T-cell (primary cell): ENCODE measurements at regions not wholly inside any gene's neighbourhood (a gene's known extent, or its start where the extent isn't known, plus 50 kb on each side); places are given as distances from the start of the nearest gene placed in this dataset.

Experiments
- ATAC-seq, 4 experiments: fragments of 200-7000 bp in 3 of 4; fragments of 150-1000 bp in 1 of 4; cut with Tn5 transposase; replicated peaks in 1 of 4; 1 replicate in 3 of 4; 2 replicates in 1 of 4; pipeline ENCODE4 v1.10.0; 2021; ENCODE audit warnings: moderate library complexity in 3 of 4, mild to moderate bottlenecking in 2 of 4, moderate number of reproducible peaks in 1 of 4
- CTCF ChIA-PET, 2 donors: fragments of 300-600 bp; sonication (Branson Sonifier 250); formaldehyde crosslinking; loops; one replicate each; lab custom pipeline; 2022; ENCODE audit warnings: antibody characterized with exemption in 2 of 2; lab: Charles Lee
- POLR2A ChIA-PET, 2 donors: fragments of 300-600 bp; sonication (Branson Sonifier 250); formaldehyde crosslinking; loops; one replicate each; lab custom pipeline; 2022; ENCODE audit warnings: antibody characterized with exemption in 2 of 2; lab: Charles Lee
- DNase-seq, 35 experiments: peaks; one replicate each; pipeline versions ENCODE4 v3.0.0 to v3.0.0-alpha.2; 2013 to 2023
- H3K27ac ChIP-seq: one replicate; pipeline ENCODE4 v1.5.1; 2013; ENCODE audit warnings: low read length
- H3K27me3 ChIP-seq, 2 experiments: replicated peaks in 1 of 2; 1 replicate in 1 of 2; 2 replicates in 1 of 2; pipeline versions ENCODE4 v1.6.1 to v1.7.0; 2013; ENCODE audit warnings: low read length in 1 of 2, mixed read lengths in 1 of 2; ENCODE audit not compliant: control insufficient read depth in 2 of 2, insufficient read depth in 2 of 2; ENCODE audit errors: extremely low read depth in 1 of 2
- H3K36me3 ChIP-seq, 2 donors: 1 replicate in 1 of 2; 2 replicates in 1 of 2; pipeline versions ENCODE4 v1.6.1 to v1.7.0; 2013; ENCODE audit warnings: low read length in 1 of 2; ENCODE audit not compliant: control insufficient read depth in 2 of 2, insufficient read depth in 1 of 2; ENCODE audit errors: extremely low read depth in 1 of 2
- H3K4me1 ChIP-seq, 2 experiments: 1 replicate in 1 of 2; 2 replicates in 1 of 2; pipeline versions ENCODE4 v1.6.1 to v1.7.0; 2013; ENCODE audit warnings: low read length in 2 of 2, mixed read lengths in 1 of 2; ENCODE audit not compliant: insufficient read depth in 2 of 2, control insufficient read depth in 1 of 2; ENCODE audit errors: extremely low read depth in 1 of 2
- H3K4me3 ChIP-seq, 2 donors: 1 replicate in 1 of 2; 2 replicates in 1 of 2; pipeline versions ENCODE4 v1.5.1 to v1.7.0; 2013; ENCODE audit warnings: mild to moderate bottlenecking in 2 of 2, low read length in 1 of 2, moderate library complexity in 1 of 2; ENCODE audit not compliant: control insufficient read depth in 1 of 2; ENCODE audit errors: extremely low read depth in 1 of 2
- H3K9me3 ChIP-seq: 2 replicates; pipeline ENCODE4 v1.7.0; 2013
- H3K27ac Mint-ChIP-seq, 2 donors: one replicate each; pipeline ENCODE4 v1.8.0; 2020 to 2021; ENCODE audit warnings: mild to moderate bottlenecking in 2 of 2, mixed read lengths in 2 of 2
- H3K27me3 Mint-ChIP-seq, 2 donors: one replicate each; pipeline ENCODE4 v1.8.0; 2021 to 2022; ENCODE audit warnings: mixed read lengths in 2 of 2
- H3K36me3 Mint-ChIP-seq: one replicate; pipeline ENCODE4 v1.8.0; 2021; ENCODE audit warnings: mixed read lengths
- H3K4me1 Mint-ChIP-seq, 3 donors: one replicate each; pipeline ENCODE4 v1.8.0; 2020 to 2022; ENCODE audit warnings: mixed read lengths in 3 of 3, mild to moderate bottlenecking in 1 of 3
- H3K4me3 Mint-ChIP-seq, 3 donors: one replicate each; pipeline ENCODE4 v1.8.0; 2020 to 2022; ENCODE audit warnings: mild to moderate bottlenecking in 3 of 3, mixed read lengths in 3 of 3, moderate library complexity in 3 of 3
- H3K9me3 Mint-ChIP-seq, 3 donors: one replicate each; pipeline ENCODE4 v1.8.0; 2020 to 2022; ENCODE audit warnings: mixed read lengths in 3 of 3
- WGBS: methylation state at CpG from one replicate; pipeline ENCODE4 v1.1.5; 2013; ENCODE audit warnings: missing lambda C conversion rate; ENCODE audit not compliant: insufficient coverage; 5-methylcytosine and 5-hydroxymethylcytosine counted together

DNA sequence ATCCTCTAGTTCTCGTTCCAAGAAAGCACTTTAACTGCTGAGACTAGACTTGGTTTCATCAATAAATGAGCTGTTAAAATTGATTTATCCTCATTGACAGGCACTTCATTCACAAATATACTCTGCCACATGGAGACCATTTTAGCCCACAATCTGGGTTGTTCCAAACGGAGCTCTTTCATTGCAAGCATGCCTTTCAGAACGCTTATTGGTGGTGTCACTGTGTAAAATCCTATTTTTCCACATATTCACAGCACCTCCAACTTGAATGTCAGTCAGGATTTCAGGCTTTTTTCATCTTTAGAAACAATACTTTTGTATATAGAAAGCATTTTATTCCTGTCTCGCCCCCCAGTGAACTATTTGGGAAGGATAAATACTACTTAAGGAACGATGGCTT, 424.7 kb upstream of the NRP1 start:
- Histone ChIP-seq H3K27me3 (no peaks in the 10 kb centered on the region), H3K4me1 (no peaks in the 10 kb centered on the region), H3K9me3 (no peaks in the 10 kb centered on the region), H3K4me3 (no peak overlapping the region), H3K36me3 (no peaks in the 10 kb centered on the region), H3K27ac (no peak overlapping the region)
- Mint-ChIP-seq H3K27ac (no peak overlapping the region), H3K4me1 (no peaks in the 10 kb centered on the region), H3K4me3 (no peak overlapping the region), H3K9me3 (peaks cover 0 to 6% (median 5%) of the 10 kb centered on the region in 3 donors), H3K36me3 (no peaks in the 10 kb centered on the region), H3K27me3 (no peaks in the 10 kb centered on the region)
- POLR2A ChIA-PET, result no interaction called here
- WGBS, result 100% methylated on average over 1 of the region's 5 CpGs
- CTCF ChIA-PET, result interaction anchor here in 1 of 2 donors (0.5 kb wide), 1 partner anchor 12 kb away, joined by 3 read pairs; no protein-coding TSS in a partner anchor
- no peak for ATAC-seq
- DNase-seq, result no peak

DNA sequence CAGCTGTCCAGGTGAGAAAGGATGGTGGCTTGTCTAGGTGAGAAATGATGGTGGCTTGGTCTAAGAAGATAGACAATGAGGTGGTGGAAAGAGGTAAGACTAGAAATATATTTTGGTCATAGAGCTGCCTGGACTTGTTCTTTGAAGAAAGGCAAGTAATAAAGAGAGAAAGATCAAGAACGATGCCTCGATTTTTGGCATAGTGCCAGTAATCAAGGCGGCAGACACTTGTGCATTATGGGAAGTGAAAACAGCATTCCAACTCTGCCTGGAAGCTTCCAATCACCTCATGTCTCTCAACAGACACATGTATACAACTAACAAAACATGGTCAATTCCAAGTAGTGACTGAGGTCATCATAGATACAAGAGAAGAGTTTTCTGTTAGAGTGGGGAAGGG, 423.8 kb upstream of the NRP1 start:
- ATAC-seq (no peak), DNase-seq (no peak)
- ChIA-PET POLR2A (no interaction called here), CTCF (no interaction called here)
- Histone ChIP-seq H3K27ac (no peak overlapping the region), H3K27me3 (no peaks in the 10 kb centered on the region), H3K4me1 (no peaks in the 10 kb centered on the region), H3K9me3 (no peaks in the 10 kb centered on the region), H3K4me3 (no peak overlapping the region), H3K36me3 (no peaks in the 10 kb centered on the region)
- H3K36me3 Mint-ChIP-seq, result no peaks in the 10 kb centered on the region
- H3K9me3 Mint-ChIP-seq, result peaks cover 0 to 6% (median 5%) of the 10 kb centered on the region in 3 donors
- H3K27ac Mint-ChIP-seq, result no peak overlapping the region
- H3K4me1 Mint-ChIP-seq, result no peaks in the 10 kb centered on the region
- WGBS, result 71% methylated on average over 2 of the region's 3 CpGs
- no peak overlapping the region for H3K4me3 Mint-ChIP-seq
- H3K27me3 Mint-ChIP-seq, result peaks cover 0 to under 1% of the 10 kb centered on the region in 2 donors

DNA sequence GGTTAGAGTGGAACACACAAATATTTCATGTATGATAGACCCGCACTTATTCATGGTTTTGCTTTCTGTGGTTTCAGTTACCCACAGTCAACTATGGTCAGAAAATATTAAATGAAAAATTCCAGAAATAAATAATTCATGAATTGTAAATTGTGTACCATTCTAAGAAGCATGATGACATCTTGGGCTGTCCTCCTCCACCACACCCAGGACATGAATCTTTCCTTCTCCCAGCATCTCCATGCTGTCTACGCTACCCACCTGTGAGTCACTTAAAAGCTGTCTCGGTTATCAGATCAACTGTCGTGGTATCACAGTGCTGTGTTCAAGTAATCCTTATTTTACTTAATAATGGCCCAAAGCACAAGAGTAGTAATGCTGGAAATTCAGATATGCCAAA, 419.6 kb upstream of the NRP1 start:
- ChIA-PET CTCF (no interaction called here), POLR2A (no interaction called here)
- H3K4me1 Mint-ChIP-seq, result no peaks in the 10 kb centered on the region
- no peak overlapping the region for H3K27ac ChIP-seq
- H3K4me1 ChIP-seq, result no peaks in the 10 kb centered on the region
- no peaks in the 10 kb centered on the region for H3K9me3 ChIP-seq
- ATAC-seq, result no peak
- H3K4me3 ChIP-seq, result no peak overlapping the region
- H3K9me3 Mint-ChIP-seq, result no peaks in the 10 kb centered on the region
- no peak overlapping the region for H3K27ac Mint-ChIP-seq
- DNase-seq, result no peak
- no CpG with 5 or more reads among the region's 4 CpGs for WGBS
- H3K36me3 ChIP-seq, result no peaks in the 10 kb centered on the region
- no peak overlapping the region for H3K4me3 Mint-ChIP-seq
- H3K27me3 ChIP-seq, result no peaks in the 10 kb centered on the region
- H3K36me3 Mint-ChIP-seq, result no peaks in the 10 kb centered on the region
- peaks cover 0 to 5% of the 10 kb centered on the region in 2 donors for H3K27me3 Mint-ChIP-seq

DNA sequence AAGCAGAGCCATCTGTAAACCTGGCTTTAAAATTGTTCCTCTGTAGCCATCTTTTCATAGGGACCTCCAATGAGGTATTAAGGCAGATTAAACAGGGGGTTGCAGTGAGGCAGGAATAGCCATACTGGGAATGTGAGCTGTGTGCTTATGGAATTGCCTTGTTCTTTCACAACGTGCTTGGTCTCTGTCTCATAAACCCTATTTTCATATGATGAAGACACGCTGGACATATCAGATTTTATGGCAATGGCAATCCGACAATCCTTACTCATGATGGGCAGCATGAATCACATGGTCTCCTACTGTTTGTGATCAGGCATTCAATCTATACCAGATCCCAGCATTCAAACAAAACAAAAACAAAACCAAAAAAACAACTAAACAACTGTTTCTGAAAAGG, 418.9 kb upstream of the NRP1 start:
- peaks cover 0 to 5% of the 10 kb centered on the region in 2 donors for H3K27me3 Mint-ChIP-seq
- Histone ChIP-seq H3K4me1 (no peaks in the 10 kb centered on the region), H3K9me3 (no peaks in the 10 kb centered on the region), H3K27ac (no peak overlapping the region), H3K27me3 (no peaks in the 10 kb centered on the region), H3K4me3 (no peak overlapping the region), H3K36me3 (no peaks in the 10 kb centered on the region)
- H3K4me1 Mint-ChIP-seq, result no peaks in the 10 kb centered on the region
- DNase-seq (no peak), ATAC-seq (no peak)
- no peak overlapping the region for H3K27ac Mint-ChIP-seq
- 75% methylated on average over 3 of the region's 3 CpGs for WGBS
- ChIA-PET POLR2A (no interaction called here), CTCF (no interaction called here)
- H3K9me3 Mint-ChIP-seq, result no peaks in the 10 kb centered on the region
- H3K36me3 Mint-ChIP-seq, result no peaks in the 10 kb centered on the region
- H3K4me3 Mint-ChIP-seq, result no peak overlapping the region

DNA sequence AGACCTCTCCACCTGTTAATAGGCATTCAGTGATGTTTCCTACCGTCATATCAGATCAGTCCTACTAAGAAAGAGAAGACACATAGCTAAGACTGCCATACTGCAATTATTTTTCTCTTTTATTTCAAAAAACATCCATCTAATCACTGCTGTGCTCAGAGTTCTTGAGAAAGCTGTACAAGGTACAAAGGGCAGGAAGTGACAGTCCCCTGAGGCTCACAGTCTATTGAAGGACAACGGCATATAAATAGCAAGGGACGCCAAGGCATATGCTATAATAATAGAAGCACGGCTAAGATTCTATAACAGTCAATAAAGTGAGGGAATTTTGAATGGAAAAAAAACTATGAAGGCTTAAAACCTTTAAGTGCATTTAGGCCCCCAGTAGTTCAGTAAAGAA, 415.3 kb upstream of the NRP1 start:
- Histone ChIP-seq H3K27me3 (no peaks in the 10 kb centered on the region), H3K27ac (no peak overlapping the region), H3K9me3 (no peaks in the 10 kb centered on the region), H3K4me1 (no peaks in the 10 kb centered on the region), H3K4me3 (no peak overlapping the region), H3K36me3 (no peaks in the 10 kb centered on the region)
- Mint-ChIP-seq H3K4me1 (no peaks in the 10 kb centered on the region), H3K27ac (no peak overlapping the region), H3K36me3 (no peaks in the 10 kb centered on the region), H3K27me3 (peaks cover 0 to 5% of the 10 kb centered on the region in 2 donors), H3K4me3 (no peak overlapping the region), H3K9me3 (no peaks in the 10 kb centered on the region)
- POLR2A ChIA-PET, result no interaction called here
- DNase-seq, result no peak
- ATAC-seq, result no peak
- CTCF ChIA-PET, result no interaction called here
- 70% methylated on average over 2 of the region's 4 CpGs for WGBS

DNA sequence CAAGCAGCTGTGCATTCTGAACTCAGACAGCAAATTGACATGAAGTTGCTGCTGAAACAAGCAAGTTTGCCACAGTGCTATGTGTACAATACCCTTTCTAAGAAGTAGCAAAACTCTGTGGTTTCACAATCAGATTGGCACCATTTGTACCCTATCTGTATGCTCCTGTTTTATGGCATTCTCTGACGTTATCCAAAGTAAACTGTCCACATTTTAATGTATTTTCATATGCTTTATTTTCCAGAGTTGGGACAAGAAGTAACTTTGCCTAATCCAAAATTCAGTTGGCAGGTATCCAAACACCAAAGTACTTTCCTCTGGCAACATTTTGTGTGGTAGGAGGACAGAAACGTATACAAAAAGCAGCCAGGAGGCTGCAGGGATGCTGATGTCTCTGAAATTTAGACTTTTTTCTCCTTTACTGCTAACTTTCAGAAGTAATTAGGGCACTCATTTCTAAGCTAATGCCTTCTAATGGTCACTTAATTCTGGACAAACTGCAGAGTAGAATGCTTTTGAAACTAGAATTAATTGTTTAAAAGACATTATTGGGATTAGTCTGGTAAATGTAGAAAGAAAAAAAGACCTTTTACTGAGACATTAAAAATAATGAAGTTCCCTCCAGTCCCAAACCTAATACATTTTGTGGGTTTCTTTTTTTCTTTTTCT, 414.7 kb upstream of the NRP1 start:
- Mint-ChIP-seq H3K36me3 (no peaks in the 10 kb centered on the region), H3K4me1 (no peaks in the 10 kb centered on the region), H3K4me3 (no peak overlapping the region), H3K27ac (no peak overlapping the region), H3K9me3 (no peaks in the 10 kb centered on the region), H3K27me3 (peaks cover 0 to 5% of the 10 kb centered on the region in 2 donors)
- Histone ChIP-seq H3K27ac (no peak overlapping the region), H3K9me3 (no peaks in the 10 kb centered on the region), H3K4me1 (no peaks in the 10 kb centered on the region), H3K36me3 (no peaks in the 10 kb centered on the region), H3K27me3 (peaks cover 0 to 3% of the 10 kb centered on the region in 2 experiments), H3K4me3 (no peak overlapping the region)
- no CpG with 5 or more reads among the region's 2 CpGs for WGBS
- ChIA-PET CTCF (no interaction called here), POLR2A (no interaction called here)
- ATAC-seq (no peak), DNase-seq (no peak)

DNA sequence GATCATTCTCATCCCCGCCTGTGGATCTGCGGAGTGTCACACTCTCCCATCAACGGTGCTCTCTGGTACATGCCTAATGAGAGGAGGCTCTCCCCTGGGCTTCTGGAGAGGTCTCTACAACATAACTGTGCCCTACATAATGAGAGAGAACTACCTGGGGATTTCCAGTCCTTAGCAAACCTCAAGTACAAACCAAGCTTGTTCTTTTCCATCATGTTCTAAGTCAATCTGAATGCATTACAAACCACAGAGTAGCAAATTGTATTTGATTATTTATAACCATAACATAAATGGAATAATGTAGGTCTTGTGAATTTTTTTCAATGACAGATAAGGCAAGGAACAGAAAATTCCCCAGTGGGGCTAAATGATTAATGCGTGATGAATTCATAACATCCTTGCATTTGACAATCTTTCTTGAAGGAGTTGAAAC, 412.4 kb upstream of the NRP1 start:
- Mint-ChIP-seq H3K9me3 (no peaks in the 10 kb centered on the region), H3K4me1 (no peaks in the 10 kb centered on the region), H3K36me3 (no peaks in the 10 kb centered on the region), H3K4me3 (no peak overlapping the region), H3K27me3 (no peaks in the 10 kb centered on the region), H3K27ac (no peak overlapping the region)
- CTCF ChIA-PET, result no interaction called here
- H3K27me3 ChIP-seq, result peaks cover 0 to 3% of the 10 kb centered on the region in 2 experiments
- H3K4me3 ChIP-seq, result no peak overlapping the region
- no peak for DNase-seq
- WGBS, result no CpG with 5 or more reads among the region's 4 CpGs
- no peak for ATAC-seq
- POLR2A ChIA-PET, result no interaction called here
- H3K9me3 ChIP-seq, result no peaks in the 10 kb centered on the region
- no peaks in the 10 kb centered on the region for H3K36me3 ChIP-seq
- H3K27ac ChIP-seq, result no peak overlapping the region
- no peaks in the 10 kb centered on the region for H3K4me1 ChIP-seq
